H9 (cell line): ENCODE measurements at regions not wholly inside any gene's neighbourhood (a gene's known extent, or its start where the extent isn't known, plus 50 kb on each side); places are given as distances from the start of the nearest gene placed in this dataset.

Experiments used
- DNase-seq: peaks from one replicate; pipeline ENCODE4 v3.0.0-alpha.2; 2017
- H2AFZ ChIP-seq: one replicate; pipeline ENCODE4 v1.6.1; 2013; ENCODE audit warnings: mild to moderate bottlenecking, low read length, control low read depth, moderate library complexity
- H2AK5ac ChIP-seq: 2 replicates; pipeline ENCODE4 v1.6.1; 2013; ENCODE audit warnings: low read length, control low read depth, mixed read lengths; ENCODE audit not compliant: insufficient read length
- H2BK120ac ChIP-seq: one replicate; pipeline ENCODE4 v1.6.1; 2013; ENCODE audit warnings: low read depth, mild to moderate bottlenecking, low read length, control low read depth, inconsistent platforms; ENCODE audit not compliant: poor library complexity, severe bottlenecking
- H2BK12ac ChIP-seq: 2 replicates; pipeline ENCODE4 v1.6.1; 2013; ENCODE audit warnings: low read length, control low read depth, mixed read lengths, low read depth; ENCODE audit not compliant: insufficient read length
- H2BK15ac ChIP-seq: 2 replicates; pipeline ENCODE4 v1.6.1; 2013; ENCODE audit warnings: low read depth, low read length, control low read depth
- H2BK20ac ChIP-seq: one replicate; pipeline ENCODE4 v1.6.1; 2013; ENCODE audit warnings: low read depth, mild to moderate bottlenecking, low read length, control low read depth, inconsistent platforms; ENCODE audit not compliant: poor library complexity, severe bottlenecking
- H2BK5ac ChIP-seq: 2 replicates; pipeline ENCODE4 v1.6.1; 2013; ENCODE audit warnings: low read length, control low read depth, mixed read lengths; ENCODE audit not compliant: insufficient read length
- H3K14ac ChIP-seq: 2 replicates; pipeline ENCODE4 v1.6.1; 2013; ENCODE audit warnings: low read length, control low read depth; ENCODE audit not compliant: insufficient read depth
- H3K18ac ChIP-seq: 2 replicates; pipeline ENCODE4 v1.6.1; 2013; ENCODE audit warnings: low read depth, mild to moderate bottlenecking, mixed read lengths, low read length, control low read depth; ENCODE audit not compliant: insufficient read length
- H3K23ac ChIP-seq: 2 replicates; pipeline ENCODE4 v1.6.1; 2013; ENCODE audit warnings: low read length, control low read depth, mixed read lengths, low read depth; ENCODE audit not compliant: insufficient read length
- H3K23me2 ChIP-seq: 2 replicates; pipeline ENCODE4 v1.6.1; 2013; ENCODE audit warnings: low read depth, mild to moderate bottlenecking, mixed read lengths, low read length, control low read depth; ENCODE audit not compliant: insufficient read length, poor library complexity, severe bottlenecking
- H3K27ac ChIP-seq: 2 replicates; pipeline ENCODE4 v1.5.1; 2013; ENCODE audit warnings: low read length, control low read depth, mixed read lengths, low read depth; ENCODE audit not compliant: insufficient read length
- H3K27me3 ChIP-seq: 2 replicates; pipeline ENCODE4 v1.6.1; 2013; ENCODE audit warnings: low read length, control low read depth, inconsistent platforms; ENCODE audit not compliant: insufficient read depth
- H3K4ac ChIP-seq: 2 replicates; pipeline ENCODE4 v1.6.1; 2013; ENCODE audit warnings: low read depth, mild to moderate bottlenecking, control low read depth, inconsistent platforms, low read length, moderate library complexity
- H3K4me1 ChIP-seq: 2 replicates; pipeline ENCODE4 v1.6.1; 2013; ENCODE audit warnings: low read length, control low read depth, inconsistent platforms; ENCODE audit not compliant: insufficient read depth
- H3K4me2 ChIP-seq: 2 replicates; pipeline ENCODE4 v1.6.1; 2013; ENCODE audit warnings: low read length, control low read depth, mixed read lengths; ENCODE audit not compliant: insufficient read length, insufficient read depth
- H3K56ac ChIP-seq: 2 replicates; pipeline ENCODE4 v1.6.1; 2013; ENCODE audit warnings: low read depth, mild to moderate bottlenecking, mixed read lengths, low read length, control low read depth; ENCODE audit not compliant: insufficient read length
- H3K79me1 ChIP-seq: 2 replicates; pipeline ENCODE4 v1.6.1; 2013; ENCODE audit warnings: low read depth, mild to moderate bottlenecking, moderate library complexity, low read length, control low read depth, inconsistent platforms; ENCODE audit not compliant: insufficient read depth, poor library complexity, severe bottlenecking
- H3K79me2 ChIP-seq: 2 replicates; pipeline ENCODE4 v1.6.1; 2013; ENCODE audit warnings: low read length, control low read depth, inconsistent platforms; ENCODE audit not compliant: insufficient read depth
- H3K9ac ChIP-seq: 2 replicates; pipeline ENCODE4 v1.6.1; 2013; ENCODE audit warnings: low read length, control low read depth, mixed read lengths; ENCODE audit not compliant: insufficient read length; ENCODE audit errors: extremely low read depth
- H3K9me3 ChIP-seq: one replicate; pipeline ENCODE4 v1.6.1; 2013; ENCODE audit warnings: low read depth, low read length, inconsistent platforms; ENCODE audit not compliant: control insufficient read depth
- H3T11ph ChIP-seq: one replicate; pipeline ENCODE4 v1.6.1; 2013; ENCODE audit warnings: mild to moderate bottlenecking, low read length, control low read depth, inconsistent platforms
- H4K20me1 ChIP-seq: one replicate; pipeline ENCODE4 v1.6.1; 2013; ENCODE audit not compliant: control insufficient read depth, insufficient read length, insufficient read depth
- H4K5ac ChIP-seq: 2 replicates; pipeline ENCODE4 v1.6.1; 2013; ENCODE audit warnings: low read depth, mild to moderate bottlenecking, mixed read lengths, low read length, control low read depth; ENCODE audit not compliant: insufficient read length
- H4K8ac ChIP-seq: replicated peaks from 2 replicates; pipeline ENCODE4 v1.6.1; 2013; ENCODE audit warnings: low read length, control low read depth, mixed read lengths, low read depth; ENCODE audit not compliant: insufficient read length
- H4K91ac ChIP-seq: 2 replicates; pipeline ENCODE4 v1.6.1; 2013; ENCODE audit warnings: low read depth, mild to moderate bottlenecking, moderate library complexity, mixed read lengths, low read length, control low read depth; ENCODE audit not compliant: insufficient read length
- H3K27ac Mint-ChIP-seq, 3 experiments: 2 replicates in 2 of 3; 3 replicates in 1 of 3; pipeline ENCODE4 v1.8.0; 2020 to 2021; ENCODE audit warnings: mixed read lengths in 3 of 3, mild to moderate bottlenecking in 1 of 3, moderate library complexity in 1 of 3
- H3K27me3 Mint-ChIP-seq: 2 replicates; pipeline ENCODE4 v1.8.0; 2021; ENCODE audit warnings: low read depth, mild to moderate bottlenecking, moderate library complexity, mixed read lengths
- H3K36me3 Mint-ChIP-seq, 3 experiments: 2 replicates in 2 of 3; 3 replicates in 1 of 3; pipeline ENCODE4 v1.8.0; 2020 to 2021; ENCODE audit warnings: low read depth in 3 of 3, mixed read lengths in 3 of 3; ENCODE audit not compliant: insufficient read depth in 1 of 3
- H3K4me1 Mint-ChIP-seq, 2 experiments: 2 replicates each; pipeline ENCODE4 v1.8.0; 2020; ENCODE audit warnings: mixed read lengths in 2 of 2
- H3K4me3 Mint-ChIP-seq, 2 experiments: 2 replicates in 1 of 2; 3 replicates in 1 of 2; pipeline ENCODE4 v1.8.0; 2020 to 2021; ENCODE audit warnings: mild to moderate bottlenecking in 2 of 2, mixed read lengths in 2 of 2, moderate library complexity in 1 of 2
- H3K9me3 Mint-ChIP-seq, 2 experiments: 2 replicates in 1 of 2; 3 replicates in 1 of 2; pipeline ENCODE4 v1.8.0; 2020; ENCODE audit warnings: mild to moderate bottlenecking in 2 of 2, mixed read lengths in 2 of 2, moderate library complexity in 1 of 2
- WGBS: extraction: QIAGEN DNeasy Blood & Tissue Kit; methylation state at CpG from one replicate; pipeline ENCODE4 v1.1.7; 2013; ENCODE audit warnings: missing lambda C conversion rate, low lambda C conversion rate, mixed read lengths; ENCODE audit not compliant: insufficient read length; ENCODE audit errors: extremely low coverage; 5-methylcytosine and 5-hydroxymethylcytosine counted together
- TF ChIP-seq, protein P1 (sequence below): fragments of 200-600 bp; sonication (generic); conservative IDR thresholded peaks from 3 replicates; pipeline ENCODE4 v1.8.0; 2021; ENCODE audit warnings: antibody characterized with exemption, mild to moderate bottlenecking

GRCh38 chr16:50881956-50882355 lies 140.1 kb downstream of the CYLD start:
- Histone ChIP-seq H3K4me1 (peaks cover 3% of the 10 kb centered on the region; the same call in 1 of the 2 replicates), H3T11ph (no peak overlapping the region), H3K27me3 (no peaks in the 10 kb centered on the region), H3K56ac (no peak overlapping the region), H2BK15ac (no peak overlapping the region), H3K79me2 (no peaks in the 10 kb centered on the region), H3K14ac (no peak overlapping the region), H2AFZ (no peak overlapping the region), H3K9ac (no peak overlapping the region), H4K5ac (no peak overlapping the region), H3K9me3 (no peaks in the 10 kb centered on the region), H4K20me1 (no peaks in the 10 kb centered on the region), H2AK5ac (no peak overlapping the region), H3K4me2 (no peak overlapping the region), H4K91ac (no peak overlapping the region), H2BK20ac (no peak overlapping the region), H2BK120ac (no peak overlapping the region), H3K23ac (no peak overlapping the region), H3K79me1 (no peaks in the 10 kb centered on the region), H4K8ac (no peak overlapping the region), H3K4ac (no peak overlapping the region), H3K27ac (no peak overlapping the region), H3K18ac (no peak overlapping the region), H2BK12ac (no peak overlapping the region), H2BK5ac (no peak overlapping the region), H3K23me2 (no peaks in the 10 kb centered on the region)
- peaks cover 0 to under 1% of the 10 kb centered on the region in 2 experiments; a peak in 1 of 5 replicates for H3K9me3 Mint-ChIP-seq
- TF ChIP-seq, protein P1, sequence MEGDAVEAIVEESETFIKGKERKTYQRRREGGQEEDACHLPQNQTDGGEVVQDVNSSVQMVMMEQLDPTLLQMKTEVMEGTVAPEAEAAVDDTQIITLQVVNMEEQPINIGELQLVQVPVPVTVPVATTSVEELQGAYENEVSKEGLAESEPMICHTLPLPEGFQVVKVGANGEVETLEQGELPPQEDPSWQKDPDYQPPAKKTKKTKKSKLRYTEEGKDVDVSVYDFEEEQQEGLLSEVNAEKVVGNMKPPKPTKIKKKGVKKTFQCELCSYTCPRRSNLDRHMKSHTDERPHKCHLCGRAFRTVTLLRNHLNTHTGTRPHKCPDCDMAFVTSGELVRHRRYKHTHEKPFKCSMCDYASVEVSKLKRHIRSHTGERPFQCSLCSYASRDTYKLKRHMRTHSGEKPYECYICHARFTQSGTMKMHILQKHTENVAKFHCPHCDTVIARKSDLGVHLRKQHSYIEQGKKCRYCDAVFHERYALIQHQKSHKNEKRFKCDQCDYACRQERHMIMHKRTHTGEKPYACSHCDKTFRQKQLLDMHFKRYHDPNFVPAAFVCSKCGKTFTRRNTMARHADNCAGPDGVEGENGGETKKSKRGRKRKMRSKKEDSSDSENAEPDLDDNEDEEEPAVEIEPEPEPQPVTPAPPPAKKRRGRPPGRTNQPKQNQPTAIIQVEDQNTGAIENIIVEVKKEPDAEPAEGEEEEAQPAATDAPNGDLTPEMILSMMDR: no peak
- H3K27ac Mint-ChIP-seq: no peak overlapping the region
- H3K4me3 Mint-ChIP-seq: no peak overlapping the region; a peak in 1 of 5 replicates
- H3K36me3 Mint-ChIP-seq: no peaks in the 10 kb centered on the region
- DNase-seq: peak; percentile 17
- H3K4me1 Mint-ChIP-seq: peaks cover 17 to 21% of the 10 kb centered on the region in 2 experiments
- peaks cover 18% of the 10 kb centered on the region for H3K27me3 Mint-ChIP-seq
- no CpG with 5 or more reads among the region's 9 CpGs for whole genome bisulfite sequencing
